ENCODE measurements at regions not wholly inside any gene's neighbourhood (a gene's known extent, or its start where the extent isn't known, plus 50 kb on each side); places are given as distances from the start of the nearest gene placed in this dataset.
"Not testable (repeated sequence)": the region's sequence is repeated elsewhere in the genome, so short reads cannot be mapped to it uniquely, and the experiment has no call there.

- no peak for DNase-seq
These were observed 218.0 kb downstream of the RBM26 start for GRCh38 chr13:79187917-79188690.

DNA sequence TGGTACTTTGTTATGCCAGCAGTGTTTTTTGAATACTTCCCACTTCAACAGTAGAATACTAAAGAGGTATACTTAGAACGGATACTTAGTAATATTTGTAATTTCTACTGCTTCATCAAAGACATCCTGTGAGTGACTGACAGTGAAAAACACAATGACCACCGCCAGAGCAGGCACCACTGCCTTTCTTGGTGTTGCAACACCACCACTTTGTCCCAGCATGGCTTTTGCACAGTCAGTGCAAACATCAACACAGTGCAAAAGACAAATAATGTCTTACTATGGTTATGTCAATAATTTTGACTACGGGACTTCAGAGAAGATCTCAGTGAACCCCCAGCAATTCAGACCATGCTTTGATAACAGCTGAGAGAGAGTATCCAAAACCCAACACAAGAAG is 220.5 kb downstream of the RBM26 start:
- no peak for DNase-seq

- no peak for DNase-seq
These were observed 222.8 kb downstream of the RBM26 start for GRCh38 chr13:79183231-79183630.

GRCh38 chr13:79173691-79174090 is 232.4 kb downstream of the RBM26 start:
- DNase-seq: not testable (repeated sequence)

GRCh38 chr13:79172924-79173323 is 233.1 kb downstream of the RBM26 start:
- DNase-seq: not testable (repeated sequence)

GRCh38 chr13:79171141-79172061 is 234.7 kb downstream of the RBM26 start:
- no peak for DNase-seq

DNA sequence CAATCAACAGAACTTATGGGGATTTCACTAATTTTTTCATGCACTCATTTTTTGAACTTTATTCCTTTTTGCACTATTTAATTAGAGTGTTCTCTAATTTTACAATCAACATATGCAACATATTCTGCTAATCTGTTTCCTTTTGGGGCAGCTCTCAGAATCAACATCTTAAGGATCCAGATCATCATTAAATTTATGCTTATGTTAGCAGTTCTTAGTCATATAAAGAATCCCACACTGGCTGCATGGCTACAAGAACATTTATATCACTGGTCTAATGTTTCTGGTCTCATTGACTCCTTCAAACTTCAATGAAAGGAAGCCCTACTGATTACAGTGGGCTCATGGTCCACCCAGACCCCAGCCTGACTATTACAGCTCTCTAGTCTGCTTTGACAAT is 245.2 kb downstream of the RBM26 start:
- DNase-seq: no peak

GRCh38 chr13:79155883-79156282 is 250.2 kb downstream of the RBM26 start:
- no peak for DNase-seq

DNA sequence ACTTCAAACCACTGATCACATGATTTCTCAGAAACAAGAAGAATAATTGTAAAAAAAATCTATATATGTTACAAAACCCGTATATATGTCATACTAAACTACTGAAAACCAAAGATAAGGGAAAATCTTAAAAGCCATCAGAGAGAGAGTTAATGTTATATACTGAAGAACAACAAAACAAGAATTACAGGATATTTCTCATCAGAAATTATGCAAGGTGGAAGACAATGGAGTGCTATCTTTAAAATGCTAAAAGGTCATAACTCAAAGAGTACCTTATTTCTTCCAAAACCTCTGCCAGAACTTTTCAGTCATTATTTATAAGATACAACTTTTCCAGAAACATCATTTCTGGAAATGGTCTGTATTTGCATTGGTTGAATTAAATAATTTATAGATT is 256.8 kb downstream of the RBM26 start:
- DNase-seq: no peak

- DNase-seq: no peak
These were observed 265.0 kb downstream of the RBM26 start for GRCh38 chr13:79141082-79141481.

GRCh38 chr13:79128158-79128557 is 277.9 kb downstream of the RBM26 start:
- DNase-seq: no peak

DNA sequence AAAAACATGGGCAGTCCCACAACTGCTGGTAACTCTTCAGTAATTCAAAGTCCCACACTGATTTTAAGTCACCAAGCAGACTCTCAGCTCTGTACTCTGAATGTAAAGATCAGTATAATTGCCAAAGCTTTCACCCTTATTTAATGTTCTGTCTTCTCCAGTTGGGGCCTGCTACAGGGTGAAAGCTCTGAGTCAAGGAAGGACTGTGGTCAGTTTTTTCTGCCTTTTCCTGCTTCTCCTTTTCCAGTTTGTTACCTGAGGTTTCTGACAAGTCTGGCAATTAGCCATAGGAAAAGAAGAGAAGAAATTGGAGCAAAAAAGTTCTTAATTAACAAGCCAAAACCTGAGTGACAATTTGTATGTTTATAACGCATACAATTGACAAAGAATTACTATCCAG is 279.3 kb downstream of the RBM26 start:
- DNase-seq: no peak

- no peak for DNase-seq
These were observed 281.9 kb downstream of the RBM26 start for GRCh38 chr13:79124183-79124582.

- no peak for DNase-seq
These were observed 284.8 kb downstream of the RBM26 start for GRCh38 chr13:79121286-79121685.

GRCh38 chr13:79119578-79120107 is 286.4 kb downstream of the RBM26 start:
- no peak for DNase-seq

GRCh38 chr13:79112016-79112415 is 294.0 kb downstream of the RBM26 start:
- no peak for DNase-seq

DNA sequence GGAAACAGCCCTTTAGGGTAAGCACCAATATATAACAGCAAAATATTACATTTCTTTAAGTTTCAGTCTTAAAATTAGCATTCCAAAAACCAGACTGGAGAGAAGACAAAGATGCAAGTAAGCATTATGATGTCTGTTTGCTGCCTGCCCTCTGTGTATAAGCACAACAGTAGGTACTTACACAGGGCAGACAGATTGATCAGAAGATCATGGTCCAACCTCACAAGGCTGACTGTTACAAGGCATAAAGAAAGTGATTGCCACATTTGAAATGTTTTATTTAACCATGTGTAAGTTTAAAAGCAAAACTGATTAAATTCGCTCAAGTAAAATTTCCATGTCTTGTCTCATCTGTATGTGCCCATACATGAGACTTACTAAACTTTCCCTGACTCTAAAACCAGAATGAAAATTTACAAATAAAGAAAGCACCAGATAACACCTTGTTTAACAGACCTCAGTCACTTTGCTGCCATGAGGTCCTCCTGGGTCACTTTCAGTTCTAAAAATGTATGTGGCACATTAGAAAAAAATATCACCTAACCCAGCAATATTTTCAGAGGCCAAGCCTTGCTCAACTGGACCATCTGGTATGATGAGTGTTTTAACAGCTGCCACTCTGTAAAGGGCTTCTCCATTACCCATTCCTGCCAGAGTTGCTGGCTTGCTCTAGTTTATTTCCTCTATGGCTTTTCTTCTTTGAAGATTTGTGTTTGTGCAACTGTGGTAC is 297.0 kb downstream of the RBM26 start:
- no peak for DNase-seq

DNA sequence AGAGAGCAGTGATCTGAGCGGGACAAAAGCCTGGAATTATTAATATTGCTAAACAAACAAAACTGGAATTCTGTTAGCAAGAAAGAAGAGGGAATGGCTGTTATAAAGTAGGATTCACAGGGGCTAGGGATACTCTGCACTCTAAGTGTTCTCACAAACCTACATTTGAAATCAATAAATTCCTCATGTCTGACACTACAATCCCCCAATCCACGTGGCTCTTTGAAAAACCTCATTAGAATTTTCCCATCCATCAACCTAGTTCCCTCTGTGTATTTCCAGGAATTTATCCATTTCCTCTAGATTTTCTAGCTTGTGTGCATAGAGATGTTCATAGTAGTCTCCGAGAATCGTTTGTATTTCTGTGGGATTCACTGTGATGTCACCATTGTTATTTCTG is 307.5 kb downstream of the RBM26 start:
- no peak for DNase-seq

DNA sequence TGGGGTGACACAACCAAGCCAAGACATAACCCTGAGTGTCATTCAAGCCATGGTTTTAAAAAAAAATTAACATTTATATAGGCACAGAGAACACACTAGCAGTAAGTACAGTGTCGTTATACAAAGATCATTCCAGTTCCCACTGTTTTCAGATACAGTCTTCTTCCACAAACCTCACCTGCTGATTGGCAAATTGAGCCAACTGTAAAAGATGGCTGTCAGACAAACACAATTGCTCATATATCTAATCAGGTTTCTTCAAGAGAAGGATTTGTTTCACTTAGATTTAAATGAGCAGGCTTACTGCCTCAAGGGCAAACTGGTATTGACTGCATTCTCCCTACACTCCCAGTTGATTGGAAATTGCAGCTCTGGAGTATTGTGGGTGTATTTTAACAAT is 308.9 kb downstream of the RBM26 start:
- no peak for DNase-seq

GRCh38 chr13:79096099-79096498 is 310.0 kb downstream of the RBM26 start:
- DNase-seq: no peak

- DNase-seq: no peak
These were observed 315.4 kb downstream of the RBM26 start for GRCh38 chr13:79090552-79091124.

- DNase-seq: no peak
These were observed 321.1 kb downstream of the RBM26 start for GRCh38 chr13:79084802-79085424.

All from dermis blood vessel endothelial cell (primary cell).